OCI-LY7 (cell line): ENCODE measurements at regions not wholly inside any gene's neighbourhood (a gene's known extent, or its start where the extent isn't known, plus 50 kb on each side); places are given as distances from the start of the nearest gene placed in this dataset.
"Not testable (repeated sequence)": the region's sequence is repeated elsewhere in the genome, so short reads cannot be mapped to it uniquely, and the experiment has no call there.

ENCODE experiments used
- BruUV-seq: library from RNA; stranded (reverse); fragments of 400-500 nt; replicated peaks from 2 replicates; lab custom pipeline; 2021; lab: Mats Ljungman, UMichigan
- CTCF ChIA-PET: fragments of 300-600 bp; sonication (Branson Sonifier 250); formaldehyde crosslinking; loops from one replicate; lab custom pipeline; 2022; ENCODE audit warnings: antibody characterized with exemption; ENCODE audit not compliant: unreplicated experiment; lab: Charles Lee
- POLR2A ChIA-PET: fragments of 300-600 bp; sonication (Branson Sonifier 250); formaldehyde crosslinking; loops from one replicate; lab custom pipeline; 2022; ENCODE audit warnings: antibody characterized with exemption; lab: Charles Lee
- DNase-seq: peaks from one replicate; pipeline ENCODE4 v3.0.0-alpha.2; 2015; ENCODE audit warnings: low spot score
- H2AFZ ChIP-seq: fragments of 200-600 bp; sonication (generic), shearing (Covaris generic); 2 replicates; pipeline ENCODE4 v1.6.1; 2014; ENCODE audit warnings: mild to moderate bottlenecking, antibody characterized with exemption, low read length, moderate library complexity
- H3K27ac ChIP-seq: fragments of 200-600 bp; sonication (generic); 2 replicates; pipeline ENCODE4 v1.5.1; 2014; ENCODE audit warnings: mixed run types, low read depth, mild to moderate bottlenecking, moderate library complexity, low read length, inconsistent platforms; ENCODE audit not compliant: poor library complexity, severe bottlenecking
- H3K36me3 ChIP-seq: fragments of 200-600 bp; sonication (generic); 2 replicates; pipeline ENCODE4 v1.6.1; 2014; ENCODE audit warnings: mild to moderate bottlenecking, antibody characterized with exemption, low read length, moderate library complexity, mixed read lengths; ENCODE audit not compliant: insufficient read depth
- H3K4me1 ChIP-seq: fragments of 200-600 bp; sonication (generic); 2 replicates; pipeline ENCODE4 v1.5.1; 2014; ENCODE audit warnings: mild to moderate bottlenecking, low read length; ENCODE audit not compliant: insufficient read depth, poor library complexity, severe bottlenecking
- H3K4me2 ChIP-seq: fragments of 200-600 bp; sonication (generic); 2 replicates; pipeline ENCODE4 v1.6.1; 2014; ENCODE audit warnings: mild to moderate bottlenecking, low read length
- H3K4me3 ChIP-seq: fragments of 200-600 bp; sonication (generic); 2 replicates; pipeline ENCODE4 v1.5.1; 2014; ENCODE audit warnings: mild to moderate bottlenecking, low read depth, low read length; ENCODE audit not compliant: poor library complexity, severe bottlenecking
- H3K79me2 ChIP-seq: fragments of 200-600 bp; sonication (generic); 2 replicates; pipeline ENCODE4 v1.6.1; 2016; ENCODE audit warnings: low read depth, mild to moderate bottlenecking, low read length, moderate library complexity, mixed read lengths; ENCODE audit not compliant: insufficient read depth
- H3K9me2 ChIP-seq: fragments of 200-600 bp; sonication (generic); 2 replicates; pipeline ENCODE4 v1.6.1; 2016; ENCODE audit warnings: mild to moderate bottlenecking, low read length, mixed read lengths; ENCODE audit not compliant: insufficient read depth
- H3K9me3 ChIP-seq: fragments of 200-600 bp; sonication (generic); 2 replicates; pipeline ENCODE4 v1.6.1; 2014; ENCODE audit warnings: mild to moderate bottlenecking, mixed run types, low read length, mixed read lengths
- H4K20me1 ChIP-seq: fragments of 200-600 bp; sonication (generic); 2 replicates; pipeline ENCODE4 v1.6.1; 2014; ENCODE audit warnings: mild to moderate bottlenecking, antibody characterized with exemption, low read length, moderate library complexity, mixed read lengths; ENCODE audit not compliant: insufficient read depth
- CTCF ChIP-seq: fragments of 200-600 bp; sonication (generic); conservative IDR thresholded peaks from 2 replicates; pipeline ENCODE4 v1.5.1; 2014; ENCODE audit warnings: mild to moderate bottlenecking, antibody characterized with exemption, low read length, moderate library complexity, mixed read lengths
- EZH2phosphoT487 ChIP-seq: fragments of 200-600 bp; sonication (generic); IDR thresholded peaks from 2 replicates; pipeline ENCODE4 v1.6.1; 2018; ENCODE audit warnings: low read depth, borderline replicate concordance, mild to moderate bottlenecking, mixed run types, antibody characterized with exemption, low read length, moderate library complexity, mixed read lengths
- intact Hi-C: fragments of 100-400 bp; cut with micrococcal nuclease; formaldehyde crosslinking; loops from one replicate; pipeline ENCODE4 v1.10.0; 2022; ENCODE audit not compliant: unreplicated experiment

DNA sequence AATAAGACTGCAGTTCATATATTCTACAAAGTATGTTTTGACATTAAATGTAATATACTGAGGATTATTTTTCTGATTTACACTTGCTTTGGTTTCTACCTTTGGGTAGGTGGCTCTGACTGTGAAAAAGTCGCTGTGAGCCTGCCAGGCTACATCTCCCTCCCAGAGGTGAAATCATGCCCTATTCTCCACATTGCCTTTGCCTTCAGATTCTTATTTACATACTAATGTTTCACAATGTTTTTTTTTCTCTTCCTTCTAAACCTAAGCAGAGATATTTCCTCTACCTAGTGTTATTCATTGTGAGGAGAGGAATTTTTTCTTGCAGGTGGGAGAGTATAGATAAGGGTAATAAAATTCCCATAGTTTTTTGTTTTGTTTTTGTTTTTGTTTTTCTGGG, 111.5 kb upstream of the ANTXRL start:
- Histone ChIP-seq H3K79me2 (no peaks in the 10 kb centered on the region), H3K36me3 (no peaks in the 10 kb centered on the region), H3K4me1 (no peaks in the 10 kb centered on the region), H4K20me1 (no peaks in the 10 kb centered on the region), H3K4me3 (no peak overlapping the region), H3K4me2 (no peak overlapping the region), H2AFZ (no peak overlapping the region), H3K9me3 (peaks cover 4% of the 10 kb centered on the region; the same call in 1 of the 2 replicates), H3K9me2 (no peaks in the 10 kb centered on the region), H3K27ac (no peak overlapping the region)
- ChIA-PET POLR2A (no interaction called here), CTCF (no interaction called here)
- intact Hi-C loops = no loop called here
- no peak for DNase-seq
- TF ChIP-seq CTCF (no peak), EZH2phosphoT487 (no peak)
- no TSS peak for BruUV-seq

DNA sequence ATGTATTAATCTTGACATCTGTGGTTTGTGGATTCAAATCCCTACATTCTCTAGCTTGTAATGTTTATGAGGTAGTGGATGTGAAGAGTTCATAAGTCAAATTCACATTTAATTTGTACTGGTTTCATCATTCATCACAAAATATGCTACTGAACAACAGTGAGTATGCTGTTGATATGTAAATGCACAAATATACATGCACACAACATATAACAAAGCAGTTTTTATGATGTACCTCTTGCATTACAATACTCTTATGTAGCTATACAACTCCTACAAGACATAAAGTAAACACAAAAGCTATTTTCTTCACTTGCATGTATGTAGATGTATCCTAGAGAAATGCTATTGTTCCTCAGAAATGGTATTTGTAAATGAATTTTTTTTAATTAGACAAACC, 111.0 kb upstream of the ANTXRL start:
- CTCF ChIA-PET = no interaction called here
- DNase-seq = no peak
- Histone ChIP-seq H4K20me1 (no peaks in the 10 kb centered on the region), H3K9me2 (no peaks in the 10 kb centered on the region), H3K4me1 (no peaks in the 10 kb centered on the region), H3K27ac (no peak overlapping the region), H3K4me2 (no peak overlapping the region), H3K79me2 (no peaks in the 10 kb centered on the region), H3K9me3 (no peaks in the 10 kb centered on the region), H2AFZ (no peak overlapping the region), H3K36me3 (no peaks in the 10 kb centered on the region), H3K4me3 (no peak overlapping the region)
- intact Hi-C loops = no loop called here
- TF ChIP-seq EZH2phosphoT487 (no peak), CTCF (no peak)
- BruUV-seq = no TSS peak
- POLR2A ChIA-PET = no interaction called here

GRCh38 chr10:46187431-46187830, 99.4 kb upstream of the ANTXRL start:
- DNase-seq, H3K9me3 ChIP-seq, H3K9me2 ChIP-seq, CTCF ChIA-PET, H3K4me3 ChIP-seq, BruUV-seq, H3K4me1 ChIP-seq, H3K36me3 ChIP-seq, H3K79me2 ChIP-seq, intact Hi-C loops, H4K20me1 ChIP-seq, H3K4me2 ChIP-seq, H3K27ac ChIP-seq, POLR2A ChIA-PET, H2AFZ ChIP-seq: not testable (repeated sequence)
